ENCODE measurements at regions not wholly inside any gene's neighbourhood (a gene's known extent, or its start where the extent isn't known, plus 50 kb on each side); places are given as distances from the start of the nearest gene placed in this dataset.

- WGBS, 2 experiments (ENCODE audit: extremely low coverage in 1 of 2, insufficient coverage in 1 of 2, insufficient read length in 1 of 2, insufficient replicate concordance in 2 of 2, low coverage in 1 of 2, low lambda C conversion rate in 2 of 2, missing lambda C conversion rate in 1 of 2): 34% methylated on average over 5 of the region's 5 CpGs; no CpG with 5 or more reads in 1 of the 2 experiments
- ChIA-PET POLR2A (ENCODE audit: partially characterized antibody) (no interaction called here), CTCF (ENCODE audit: partially characterized antibody) (interaction anchor here (1.0 to 3.2 kb wide), 3 partner anchors 10 to 140 kb away, joined by 3 to 17 read pairs (median 4); no protein-coding TSS in a partner anchor)
- H3K27ac ChIP-seq (ENCODE audit: low read depth, low read length): no peak overlapping the region; the same call in 1 of the 2 replicates
- no peak overlapping the region for H2BK120ac ChIP-seq (replicated peaks; ENCODE audit: low read depth, low read length)
- H3K18ac ChIP-seq (ENCODE audit: extremely low read depth, low read length): no peak overlapping the region; the same call in 1 of the 2 replicates
- H3K36me3 ChIP-seq (ENCODE audit: control insufficient read depth in 2 of 4, insufficient read depth in 4 of 4, low read length in 3 of 4): peaks cover 0 to 3% (median 0%) of the 10 kb centered on the region in 4 experiments; a peak in 3 of 8 replicates
- no peak overlapping the region for H4K91ac ChIP-seq (replicated peaks; ENCODE audit: insufficient read length, low read length)
- H3K56ac ChIP-seq (replicated peaks; ENCODE audit: insufficient read length, low read depth, low read length): no peak overlapping the region
- H2AFZ ChIP-seq (ENCODE audit: low read length): no peak overlapping the region
- H3K27me3 ChIP-seq (replicated peaks in 1 of 4; ENCODE audit: control insufficient read depth in 3 of 4, extremely low read depth in 1 of 4, insufficient read depth in 3 of 4, low read length in 3 of 4): no peaks in the 10 kb centered on the region
- H3K9ac ChIP-seq (replicated peaks in 1 of 4; ENCODE audit: extremely low read depth in 1 of 4, low read depth in 3 of 4, low read length in 3 of 4): no peak overlapping the region
- no peak overlapping the region for H2BK15ac ChIP-seq (ENCODE audit: low read length)
- peak overlapping the region; percentile 97 for H4K5ac ChIP-seq (ENCODE audit: insufficient read length, low read depth, low read length)
- H3K79me1 ChIP-seq (ENCODE audit: low read depth, low read length): no peaks in the 10 kb centered on the region
- no peak overlapping the region for H3K4me2 ChIP-seq (ENCODE audit: insufficient read depth in 1 of 2, low read depth in 2 of 2, low read length in 2 of 2)
- H2AK5ac ChIP-seq (ENCODE audit: low read depth, low read length): no peak overlapping the region
- no peak overlapping the region for H3K4me3 ChIP-seq (ENCODE audit: extremely low read depth in 1 of 4, insufficient read depth in 2 of 4, low read depth in 3 of 4, low read length in 4 of 4)
- FAIRE-seq: peak; percentile 76
- H3K79me2 ChIP-seq (ENCODE audit: control insufficient read depth in 1 of 2, insufficient read depth in 2 of 2, low read length in 2 of 2): no peaks in the 10 kb centered on the region
- no peak overlapping the region for H3K23ac ChIP-seq (ENCODE audit: insufficient read length)
- H3K4ac ChIP-seq (replicated peaks; ENCODE audit: insufficient read length, low read depth, low read length): no peak overlapping the region
- H4K20me1 ChIP-seq (replicated peaks in 1 of 2; ENCODE audit: control insufficient read depth in 1 of 2, insufficient read depth in 2 of 2, low read length in 2 of 2): no peaks in the 10 kb centered on the region
- no peak overlapping the region for H4K8ac ChIP-seq (ENCODE audit: extremely low read depth, insufficient read depth, low read length)
- no peaks in the 10 kb centered on the region for H3K23me2 ChIP-seq (ENCODE audit: low read depth, low read length)
- peak in 1 of 2 experiments; percentile 53 for DNase-seq (ENCODE audit: low read depth in 1 of 2, low spot score in 2 of 2)
- H2BK5ac ChIP-seq (ENCODE audit: low read depth, low read length): no peak overlapping the region
- peaks cover 0 to 3% (median 1%) of the 10 kb centered on the region in 4 experiments; a peak in 2 of 7 replicates for H3K4me1 ChIP-seq (replicated peaks in 1 of 4; ENCODE audit: control insufficient read depth in 3 of 4, insufficient read depth in 4 of 4, low read length in 3 of 4)
- H2BK12ac ChIP-seq (ENCODE audit: low read depth, low read length): no peak overlapping the region
- H2BK20ac ChIP-seq (ENCODE audit: low read length): no peak overlapping the region
- peaks cover 5 to 8% of the 10 kb centered on the region in 2 experiments; a peak in 3 of 4 replicates for H3K9me3 ChIP-seq (ENCODE audit: insufficient read depth in 2 of 2, low read depth in 1 of 2, low read length in 1 of 2)
- no peak overlapping the region for H3K14ac ChIP-seq (ENCODE audit: insufficient read length)
- no peak for TF ChIP-seq CTCF (IDR thresholded peaks at IDR 0.05; ENCODE audit: control extremely low read depth in 1 of 3, insufficient read depth in 1 of 3, low read depth in 1 of 3, low read length in 3 of 3)
- TF ChIP-seq SP1 (IDR thresholded peaks at IDR 0.05; ENCODE audit: low read depth, low read length): 0 out of 2 replicates have a peak, but pooled peaks have one; percentile 39
- no peak for TF ChIP-seq KDM5A (IDR thresholded peaks at IDR 0.05; ENCODE audit: low read length)
- peak; percentile 98 for TF ChIP-seq TCF12 (IDR thresholded peaks at IDR 0.05; ENCODE audit: low read depth, low read length)
- TF ChIP-seq YY1 (IDR thresholded peaks at IDR 0.05; ENCODE audit: low read depth, low read length): 0 out of 2 replicates have a peak, but pooled peaks have one; percentile 13
- TF ChIP-seq RNF2 (IDR thresholded peaks at IDR 0.05; ENCODE audit: borderline replicate concordance, low read depth, low read length, missing control alignments, poor library complexity, severe bottlenecking): no peak
- TF ChIP-seq JUN (IDR thresholded peaks at IDR 0.05; ENCODE audit: low read depth, low read length): peak; percentile 61
- no peak for TF ChIP-seq CHD2 (IDR thresholded peaks at IDR 0.05; ENCODE audit: low read length)
- TF ChIP-seq, protein P1, sequence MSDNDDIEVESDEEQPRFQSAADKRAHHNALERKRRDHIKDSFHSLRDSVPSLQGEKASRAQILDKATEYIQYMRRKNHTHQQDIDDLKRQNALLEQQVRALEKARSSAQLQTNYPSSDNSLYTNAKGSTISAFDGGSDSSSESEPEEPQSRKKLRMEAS (IDR thresholded peaks at IDR 0.05): peak; percentile 52
- TF ChIP-seq JUND (IDR thresholded peaks at IDR 0.05; ENCODE audit: low read length): peak; percentile 80
- TF ChIP-seq NANOG (IDR thresholded peaks at IDR 0.05; ENCODE audit: insufficient read depth, low read depth, low read length, poor library complexity, severe bottlenecking): peak; percentile 86
Measured at GRCh38 chr6:131510094-131510493, 62.9 kb upstream of the ARG1 start.
